Endothelial cell (in vitro differentiated cells): ENCODE measurements at regions not wholly inside any gene's neighbourhood (a gene's known extent, or its start where the extent isn't known, plus 50 kb on each side); places are given as distances from the start of the nearest gene placed in this dataset.

ENCODE experiments used
- DNase-seq: peaks from one replicate; pipeline ENCODE4 v3.0.0; 2021; ENCODE audit warnings: low spot score
- H3K27ac Mint-ChIP-seq: one replicate; pipeline ENCODE4 v1.8.0; 2021; ENCODE audit warnings: mixed read lengths, inconsistent platforms; ENCODE audit not compliant: unreplicated experiment
- H3K27me3 Mint-ChIP-seq: one replicate; pipeline ENCODE4 v1.8.0; 2021; ENCODE audit warnings: mild to moderate bottlenecking, moderate library complexity, mixed read lengths, inconsistent platforms; ENCODE audit not compliant: unreplicated experiment
- H3K36me3 Mint-ChIP-seq: one replicate; pipeline ENCODE4 v1.8.0; 2021; ENCODE audit warnings: mild to moderate bottlenecking, low read depth, mixed read lengths, inconsistent platforms; ENCODE audit not compliant: unreplicated experiment
- H3K4me1 Mint-ChIP-seq: one replicate; pipeline ENCODE4 v1.8.0; 2021; ENCODE audit warnings: mild to moderate bottlenecking, mixed read lengths, inconsistent platforms; ENCODE audit not compliant: unreplicated experiment
- H3K4me3 Mint-ChIP-seq: one replicate; pipeline ENCODE4 v1.8.0; 2021; ENCODE audit warnings: mild to moderate bottlenecking, mixed read lengths, inconsistent platforms; ENCODE audit not compliant: unreplicated experiment
- H3K9me3 Mint-ChIP-seq: one replicate; pipeline ENCODE4 v1.8.0; 2021; ENCODE audit warnings: mixed read lengths, inconsistent platforms; ENCODE audit not compliant: unreplicated experiment
- TF ChIP-seq, protein P1 (sequence below): fragments of 200-600 bp; sonication (generic); IDR thresholded peaks from one replicate; pipeline ENCODE4 v1.5.0; 2021; ENCODE audit warnings: antibody characterized with exemption; ENCODE audit not compliant: unreplicated experiment

DNA sequence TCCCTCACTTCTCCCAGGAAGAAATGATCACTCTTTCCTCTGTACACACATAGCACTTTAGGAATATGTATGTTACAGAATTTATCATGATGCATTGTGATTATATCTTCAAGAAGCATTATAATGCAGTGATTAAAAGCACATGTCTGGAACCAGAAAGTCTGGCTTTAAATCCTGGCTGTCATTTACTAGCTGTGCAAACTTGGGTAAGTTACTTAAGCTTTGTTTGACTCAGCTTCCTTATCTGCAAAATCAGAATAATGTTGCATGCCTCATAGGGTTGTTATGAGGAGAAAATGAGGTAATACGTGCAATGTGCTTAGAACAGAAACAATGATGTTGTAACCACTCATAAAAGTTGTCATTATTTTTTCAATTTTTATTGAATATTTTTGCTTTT is 156.3 kb upstream of the ZKSCAN2 start:
- TF ChIP-seq, protein P1, sequence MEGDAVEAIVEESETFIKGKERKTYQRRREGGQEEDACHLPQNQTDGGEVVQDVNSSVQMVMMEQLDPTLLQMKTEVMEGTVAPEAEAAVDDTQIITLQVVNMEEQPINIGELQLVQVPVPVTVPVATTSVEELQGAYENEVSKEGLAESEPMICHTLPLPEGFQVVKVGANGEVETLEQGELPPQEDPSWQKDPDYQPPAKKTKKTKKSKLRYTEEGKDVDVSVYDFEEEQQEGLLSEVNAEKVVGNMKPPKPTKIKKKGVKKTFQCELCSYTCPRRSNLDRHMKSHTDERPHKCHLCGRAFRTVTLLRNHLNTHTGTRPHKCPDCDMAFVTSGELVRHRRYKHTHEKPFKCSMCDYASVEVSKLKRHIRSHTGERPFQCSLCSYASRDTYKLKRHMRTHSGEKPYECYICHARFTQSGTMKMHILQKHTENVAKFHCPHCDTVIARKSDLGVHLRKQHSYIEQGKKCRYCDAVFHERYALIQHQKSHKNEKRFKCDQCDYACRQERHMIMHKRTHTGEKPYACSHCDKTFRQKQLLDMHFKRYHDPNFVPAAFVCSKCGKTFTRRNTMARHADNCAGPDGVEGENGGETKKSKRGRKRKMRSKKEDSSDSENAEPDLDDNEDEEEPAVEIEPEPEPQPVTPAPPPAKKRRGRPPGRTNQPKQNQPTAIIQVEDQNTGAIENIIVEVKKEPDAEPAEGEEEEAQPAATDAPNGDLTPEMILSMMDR: no peak
- Mint-ChIP-seq H3K36me3 (no peaks in the 10 kb centered on the region), H3K27me3 (no peaks in the 10 kb centered on the region), H3K27ac (no peak overlapping the region), H3K9me3 (no peaks in the 10 kb centered on the region), H3K4me3 (no peak overlapping the region), H3K4me1 (no peaks in the 10 kb centered on the region)
- no peak for DNase-seq

DNA sequence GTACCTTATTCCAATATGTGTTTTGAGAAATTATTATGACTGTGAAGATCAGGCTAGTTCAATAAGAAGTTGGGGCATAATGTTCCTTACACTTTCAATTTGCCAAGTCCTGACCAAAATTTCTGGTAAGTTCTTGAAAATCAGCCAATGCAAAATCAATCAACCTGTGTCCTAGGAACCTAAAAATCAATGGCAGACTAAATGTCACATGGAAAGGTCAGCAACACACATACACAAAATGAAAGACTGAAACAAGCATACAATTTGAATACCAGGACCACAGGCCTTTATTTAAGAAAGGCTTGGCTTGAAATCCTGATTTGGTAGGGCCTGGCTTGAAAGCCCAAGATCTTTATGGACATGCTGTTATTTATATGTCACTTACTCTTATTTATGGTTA is 155.5 kb upstream of the ZKSCAN2 start:
- no peak for DNase-seq
- Mint-ChIP-seq H3K27ac (no peak overlapping the region), H3K27me3 (no peaks in the 10 kb centered on the region)

DNA sequence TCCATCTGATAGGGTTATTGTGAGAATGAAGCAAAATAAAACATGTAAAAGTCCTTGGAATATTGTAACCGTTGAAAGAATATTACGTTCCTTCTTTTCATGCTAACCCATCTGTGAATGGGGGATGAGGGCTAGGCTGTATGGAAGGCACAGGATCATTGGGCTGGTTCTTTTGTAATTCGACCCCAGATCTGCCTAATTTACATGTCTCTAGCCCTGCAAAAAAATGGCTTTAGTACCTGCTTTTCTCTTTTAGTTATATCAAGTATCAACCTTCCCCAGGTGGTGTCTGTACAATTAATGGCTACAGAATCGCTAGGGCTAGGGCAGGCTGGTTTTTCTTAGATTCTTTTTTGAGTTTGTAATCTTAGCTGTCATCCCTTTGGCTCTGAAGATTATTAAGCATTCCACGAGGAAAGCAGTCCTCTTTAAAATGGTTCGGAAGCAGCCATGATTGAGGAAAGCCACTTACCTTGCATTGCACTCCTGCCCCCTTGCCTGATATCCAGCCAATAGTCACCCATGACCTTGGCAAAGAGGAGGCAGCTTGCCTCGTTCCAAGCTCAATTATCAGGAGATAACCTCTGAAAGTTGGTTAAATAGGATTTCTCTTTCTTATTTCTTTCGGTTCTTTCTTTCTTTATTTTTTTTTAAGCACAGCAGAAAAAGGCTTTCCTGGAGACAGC is 153.9 kb upstream of the ZKSCAN2 start:
- DNase-seq: no peak
- no peaks in the 10 kb centered on the region for H3K36me3 Mint-ChIP-seq
- no peaks in the 10 kb centered on the region for H3K4me1 Mint-ChIP-seq
- H3K9me3 Mint-ChIP-seq: no peaks in the 10 kb centered on the region
- TF ChIP-seq, protein P1: no peak
- H3K4me3 Mint-ChIP-seq: no peak overlapping the region
- no peak overlapping the region for H3K27ac Mint-ChIP-seq
- H3K27me3 Mint-ChIP-seq: peaks cover 2% of the 10 kb centered on the region

More for the DNA sequence above, 155.5 kb upstream of the ZKSCAN2 start:
- TF ChIP-seq, protein P1: no peak
- Mint-ChIP-seq H3K9me3 (no peaks in the 10 kb centered on the region), H3K36me3 (no peaks in the 10 kb centered on the region), H3K4me1 (no peaks in the 10 kb centered on the region), H3K4me3 (no peak overlapping the region)

DNA sequence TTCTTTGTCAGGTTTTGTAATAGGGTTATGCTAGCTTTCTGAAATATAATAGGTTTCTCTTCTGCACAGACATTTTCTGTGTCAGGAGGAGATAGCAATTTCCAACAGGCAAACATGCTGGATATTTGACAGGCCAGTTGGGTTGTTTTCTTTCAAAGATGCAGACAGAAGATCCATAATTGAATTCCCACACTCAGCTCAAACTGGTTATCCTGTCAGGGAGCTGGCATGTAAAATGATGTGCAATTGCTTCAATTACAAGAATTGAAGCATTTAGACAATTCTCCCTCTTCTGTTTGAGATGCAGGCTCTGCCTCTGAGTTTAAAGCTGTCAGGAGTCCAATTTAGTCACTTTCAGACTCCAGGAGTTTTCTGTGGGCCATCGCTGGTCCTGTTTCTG is 146.2 kb upstream of the ZKSCAN2 start:
- no peak overlapping the region for H3K4me3 Mint-ChIP-seq
- no peak for DNase-seq
- peaks cover 2% of the 10 kb centered on the region for H3K36me3 Mint-ChIP-seq
- H3K27ac Mint-ChIP-seq: no peak overlapping the region
- no peaks in the 10 kb centered on the region for H3K4me1 Mint-ChIP-seq
- H3K9me3 Mint-ChIP-seq: peaks cover 15% of the 10 kb centered on the region
- TF ChIP-seq, protein P1: no peak
- peaks cover 4% of the 10 kb centered on the region for H3K27me3 Mint-ChIP-seq

DNA sequence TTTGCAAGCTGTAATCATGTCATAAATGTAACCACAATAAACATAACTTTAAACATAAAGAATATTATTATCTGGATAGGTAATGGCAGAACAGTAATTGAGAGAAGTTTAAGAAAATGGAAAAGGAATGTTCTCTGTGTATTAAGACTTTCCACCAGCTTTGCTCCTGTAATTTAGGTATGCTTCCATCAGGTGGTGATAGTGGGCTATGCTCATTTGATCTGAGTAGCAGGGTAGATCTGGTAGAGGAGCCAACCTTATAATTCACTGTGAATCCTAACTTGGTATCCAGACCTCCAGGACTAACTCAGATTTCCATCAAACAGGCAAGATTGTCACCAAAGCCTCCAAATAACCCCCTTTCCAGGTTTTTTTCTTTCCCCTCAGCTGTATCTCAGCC is 137.9 kb upstream of the ZKSCAN2 start:
- TF ChIP-seq, protein P1: peak; percentile 17
- Mint-ChIP-seq H3K27me3 (peaks cover 2% of the 10 kb centered on the region), H3K27ac (no peak overlapping the region), H3K4me3 (no peak overlapping the region), H3K36me3 (no peaks in the 10 kb centered on the region), H3K9me3 (peaks cover 4% of the 10 kb centered on the region), H3K4me1 (no peaks in the 10 kb centered on the region)
- DNase-seq: no peak
